ENCODE measurements at regions not wholly inside any gene's neighbourhood (a gene's known extent, or its start where the extent isn't known, plus 50 kb on each side); places are given as distances from the start of the nearest gene placed in this dataset.

DNA sequence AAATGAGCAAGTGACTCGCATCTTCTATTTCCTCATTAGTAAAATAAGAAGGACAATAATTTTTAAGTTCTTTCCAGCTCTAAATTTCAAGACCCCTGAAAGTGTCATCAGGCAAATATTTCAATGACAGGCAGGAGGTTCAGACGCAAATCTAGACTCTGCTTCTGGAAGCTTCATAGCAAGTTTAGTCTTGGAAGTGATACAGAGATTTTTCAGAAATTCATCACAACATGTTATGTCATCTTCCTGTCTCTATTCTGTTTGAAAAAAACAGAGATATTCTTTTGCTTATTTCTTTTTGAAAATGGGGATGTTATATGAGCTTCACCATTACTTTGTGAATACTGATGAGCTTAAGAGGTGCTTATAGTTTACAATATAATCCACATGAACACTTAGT is 74.0 kb downstream of the C3orf85 start:
- DNase-seq (ENCODE audit: low read depth, low spot score) = no peak

DNA sequence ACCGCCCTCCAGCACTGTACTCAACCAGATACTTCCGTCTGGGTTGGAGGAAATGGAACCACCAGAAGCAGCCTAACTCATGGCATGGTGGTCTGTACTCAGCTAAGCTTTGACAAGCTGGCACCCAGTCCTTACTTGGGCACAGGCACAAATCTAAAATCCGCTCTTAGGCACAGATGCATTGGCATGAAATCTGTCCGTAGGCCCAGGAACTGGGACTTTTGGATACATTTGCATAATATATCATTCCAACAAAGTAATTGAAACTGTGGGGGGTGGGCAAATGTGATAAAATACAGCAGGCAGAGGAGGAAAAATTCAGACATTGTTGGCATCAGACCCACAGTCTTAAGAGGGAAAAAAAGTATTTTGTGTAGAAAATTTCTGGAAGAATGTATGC is 75.4 kb downstream of the C3orf85 start:
- no peak for DNase-seq (ENCODE audit: low read depth, low spot score)

DNA sequence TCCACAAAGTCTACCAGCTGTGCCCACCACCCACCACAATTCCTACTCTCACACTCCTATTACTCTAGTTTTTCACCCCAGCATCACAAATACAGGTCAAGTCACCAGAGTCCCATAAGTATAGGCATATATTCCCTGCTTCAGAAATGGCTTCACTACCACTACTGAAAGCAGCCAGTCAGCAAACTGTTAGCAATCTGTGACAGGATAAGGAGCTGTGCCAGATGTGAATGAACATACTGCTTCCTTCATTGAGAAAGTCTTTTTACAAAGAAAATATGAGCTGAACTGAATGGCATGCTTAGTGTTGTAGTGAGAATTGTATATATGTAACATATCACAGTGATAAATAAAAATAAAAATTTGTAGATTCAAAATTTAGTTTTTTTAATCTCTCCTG is 76.8 kb downstream of the C3orf85 start:
- DNase-seq (ENCODE audit: low read depth, low spot score) = no peak

DNA sequence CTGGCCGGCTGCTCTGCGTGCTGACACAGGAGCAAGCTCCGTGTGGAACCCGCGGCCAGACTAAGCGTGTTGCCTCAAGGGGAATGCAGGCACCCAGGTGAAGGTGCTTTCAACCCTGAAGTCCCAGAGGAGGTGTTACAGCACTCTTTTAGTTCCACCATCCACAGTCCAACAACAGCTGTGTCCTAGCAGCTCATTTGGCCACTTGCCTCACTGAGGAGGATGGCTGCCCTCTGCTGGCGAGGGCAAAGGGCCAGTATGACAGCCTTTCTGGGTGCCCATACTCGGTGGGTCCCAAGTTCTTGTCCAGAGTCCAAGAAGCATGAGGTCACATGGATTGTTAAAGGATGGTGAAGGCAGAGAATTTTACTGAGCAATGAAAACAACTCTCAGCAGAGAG is 87.8 kb downstream of the C3orf85 start:
- DNase-seq (ENCODE audit: low read depth, low spot score) = peak; percentile 19

DNA sequence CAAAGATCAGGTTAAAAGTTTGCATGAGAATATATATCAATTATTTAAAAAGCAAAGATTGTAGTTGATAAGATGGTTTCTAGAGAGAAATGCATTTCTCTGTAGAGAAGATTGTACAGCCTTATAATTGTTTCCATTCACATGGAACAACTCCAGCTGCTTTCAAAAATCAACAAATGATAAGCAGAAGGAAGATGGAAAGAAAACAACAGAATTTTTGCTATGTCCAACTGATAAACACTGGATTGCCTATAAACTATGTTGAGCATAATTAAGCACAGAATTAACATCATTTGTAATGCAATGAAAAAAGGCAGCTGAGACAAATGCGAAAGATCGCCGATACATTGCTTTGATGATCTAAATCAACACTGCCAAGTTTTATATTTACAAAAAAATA is 89.0 kb downstream of the C3orf85 start:
- DNase-seq (ENCODE audit: low read depth, low spot score) = no peak

DNA sequence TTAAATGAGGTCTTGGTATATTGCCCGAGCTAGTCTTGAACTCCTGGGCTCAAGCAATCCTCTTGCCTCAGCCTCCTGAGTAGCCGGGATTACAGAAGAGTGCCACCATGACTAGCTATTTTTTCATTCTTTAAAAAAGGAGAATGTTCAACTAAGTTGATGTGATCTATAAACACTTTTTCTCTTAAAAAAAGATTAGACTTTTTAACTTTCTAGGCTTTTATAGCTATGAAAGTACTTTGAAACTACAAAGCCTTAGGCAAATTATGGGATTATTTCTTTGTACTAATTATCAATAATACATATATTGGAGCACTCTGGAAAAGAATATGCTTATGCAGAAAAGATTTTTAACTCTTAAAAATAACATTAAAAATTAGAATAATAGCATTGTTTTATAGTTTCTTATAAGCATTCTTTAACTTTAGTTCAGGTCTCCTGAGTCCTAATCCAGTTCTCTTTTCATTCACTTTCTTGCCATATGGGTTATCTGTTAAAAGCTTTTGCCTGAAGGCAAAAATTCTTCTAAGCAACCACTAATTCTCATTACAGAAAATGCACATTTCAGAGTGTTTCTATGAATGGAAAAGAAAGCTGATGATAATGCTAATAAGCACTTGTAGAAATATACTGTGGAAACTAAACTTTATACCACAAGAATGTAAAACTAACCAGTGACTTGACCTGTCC is 87.8 kb downstream of the DPPA2 start:
- no peak for DNase-seq (ENCODE audit: low read depth, low spot score)

DNA sequence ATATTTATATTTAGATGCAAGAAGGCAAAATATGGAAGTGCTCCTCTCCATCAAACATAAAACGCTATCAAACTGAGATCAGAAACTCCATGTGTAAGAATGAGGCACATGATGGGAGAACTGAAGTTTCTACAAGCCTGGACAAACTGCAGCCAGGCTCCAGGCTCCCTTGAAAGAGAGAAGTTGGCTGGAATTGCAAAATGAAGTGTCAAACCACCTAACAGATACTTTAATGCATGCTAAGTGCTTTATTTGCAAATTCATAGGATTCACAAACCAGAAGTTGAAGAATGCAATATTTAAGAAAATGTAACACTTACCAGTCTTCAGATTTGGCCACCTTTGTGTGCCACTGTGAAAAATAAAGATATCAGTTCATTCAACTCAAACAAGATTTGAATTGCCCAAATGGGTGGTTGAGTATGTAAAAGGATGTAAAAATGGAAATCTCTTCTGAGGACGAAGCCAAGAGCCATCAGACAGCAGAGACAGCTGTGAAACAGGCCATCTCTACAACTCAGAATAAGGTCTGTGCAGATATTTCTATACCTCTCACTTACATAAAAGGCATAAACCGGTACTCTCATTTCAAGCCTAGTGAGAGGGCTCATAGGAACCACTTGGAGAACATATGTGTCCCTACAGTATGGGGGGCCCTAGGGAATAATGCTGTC is 87.0 kb downstream of the DPPA2 start:
- no peak for DNase-seq (ENCODE audit: low read depth, low spot score)

DNA sequence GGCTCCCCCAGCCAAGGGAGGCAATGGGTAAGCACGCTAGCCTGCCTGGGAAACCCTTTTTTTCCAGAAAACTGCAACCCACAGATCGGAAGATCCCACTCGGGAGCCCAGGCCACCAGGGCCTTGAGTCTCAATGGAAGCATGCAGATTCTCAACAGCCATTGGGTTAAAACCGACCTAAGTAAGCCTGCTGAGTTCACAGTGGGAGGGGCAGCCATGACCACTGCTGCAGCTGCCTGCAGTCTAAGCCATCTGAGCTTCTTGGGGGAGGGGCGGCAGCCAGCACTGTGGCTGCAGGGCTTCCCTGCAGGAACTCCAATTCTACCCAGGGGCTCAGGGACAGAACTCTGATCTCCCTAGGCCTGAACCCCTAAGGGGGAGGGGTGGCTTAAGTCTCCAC is 82.0 kb downstream of the DPPA2 start:
- DNase-seq (ENCODE audit: low read depth, low spot score) = peak; percentile 75

DNA sequence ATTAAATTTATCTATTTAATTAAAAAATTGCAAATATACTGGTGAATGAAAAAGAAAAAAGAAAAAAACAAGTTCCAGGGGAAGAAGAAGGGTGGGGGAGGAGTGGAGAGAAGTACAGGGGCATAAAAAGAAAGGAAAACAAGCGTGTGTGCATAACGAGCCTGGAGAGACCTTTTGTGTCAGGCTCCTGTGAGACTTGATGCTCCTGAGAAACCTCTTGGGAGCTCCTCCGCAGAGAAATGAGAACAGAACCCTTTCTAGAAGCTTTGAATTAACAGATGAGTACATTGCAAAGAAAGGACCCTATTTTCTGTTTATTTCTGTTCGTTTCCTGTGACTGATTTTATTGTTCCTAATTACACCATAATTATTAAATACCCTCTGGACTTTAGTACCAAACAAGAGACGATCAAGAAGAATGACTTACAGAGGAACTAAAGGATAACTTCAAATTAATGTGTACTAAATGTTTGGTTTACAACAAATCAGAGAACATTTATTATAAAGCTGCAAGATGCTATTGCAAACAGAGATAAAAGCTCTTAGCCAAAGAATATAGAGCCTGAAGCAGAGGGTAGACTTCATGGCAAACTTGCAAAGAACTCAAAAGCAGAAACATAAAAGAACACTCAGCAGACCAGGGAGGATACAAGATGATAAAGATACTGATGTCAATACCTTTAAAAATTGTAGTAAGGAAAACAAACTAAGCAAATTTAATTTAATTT is 74.7 kb downstream of the DPPA2 start:
- DNase-seq (ENCODE audit: low read depth, low spot score) = no peak

DNA sequence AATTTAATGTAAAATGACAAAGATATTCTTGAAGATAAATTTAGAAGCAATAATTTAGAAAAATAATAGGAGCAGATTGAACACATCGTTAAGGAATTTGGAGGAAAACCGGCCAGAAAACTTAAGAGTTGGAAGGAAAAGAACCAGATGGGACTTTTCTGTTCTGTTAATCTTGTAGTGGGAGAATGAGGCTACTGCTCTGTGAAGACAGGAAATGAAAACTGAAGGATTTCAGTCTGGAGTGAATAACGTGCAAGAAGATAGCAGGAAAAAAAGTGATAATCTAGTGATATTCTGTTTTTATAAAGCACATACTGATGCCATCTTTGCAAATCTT is 74.2 kb downstream of the DPPA2 start:
- no peak for DNase-seq (ENCODE audit: low read depth, low spot score)
